NCI-H2029 treated with DMSO at 0.1 percent for 48 hours (cell line): ENCODE measurements at regions not wholly inside any gene's neighbourhood (a gene's known extent, or its start where the extent isn't known, plus 50 kb on each side); places are given as distances from the start of the nearest gene placed in this dataset.

Source experiments
- DNase-seq: peaks from one replicate; lab custom pipeline; 2025; lab: John Stamatoyannopoulos, UW

- no peak for DNase-seq
These were observed 455.3 kb upstream of the NAALADL2 start for GRCh38 chr3:174403831-174404230.

GRCh38 chr3:174408310-174408709, 450.8 kb upstream of the NAALADL2 start:
- no peak for DNase-seq

GRCh38 chr3:174409086-174409743, 449.9 kb upstream of the NAALADL2 start:
- DNase-seq: no peak

GRCh38 chr3:174413062-174413912, 445.8 kb upstream of the NAALADL2 start:
- DNase-seq: no peak

GRCh38 chr3:174414902-174415301, 444.2 kb upstream of the NAALADL2 start:
- no peak for DNase-seq

GRCh38 chr3:174417573-174417972, 441.6 kb upstream of the NAALADL2 start:
- no peak for DNase-seq

- no peak for DNase-seq
These were observed 439.9 kb upstream of the NAALADL2 start for GRCh38 chr3:174419216-174419615.

- no peak for DNase-seq
These were observed 435.2 kb upstream of the NAALADL2 start for GRCh38 chr3:174423936-174424335.

GRCh38 chr3:174424656-174425055, 434.5 kb upstream of the NAALADL2 start:
- DNase-seq: no peak

GRCh38 chr3:174425422-174425821, 433.7 kb upstream of the NAALADL2 start:
- DNase-seq: no peak

GRCh38 chr3:174430986-174431385, 428.1 kb upstream of the NAALADL2 start:
- DNase-seq: no peak

GRCh38 chr3:174431717-174432116, 427.4 kb upstream of the NAALADL2 start:
- DNase-seq: no peak

GRCh38 chr3:174436367-174436766, 422.8 kb upstream of the NAALADL2 start:
- no peak for DNase-seq

- DNase-seq: no peak
These were observed 420.5 kb upstream of the NAALADL2 start for GRCh38 chr3:174438501-174439145.

- no peak for DNase-seq
These were observed 419.5 kb upstream of the NAALADL2 start for GRCh38 chr3:174439331-174440252.

- DNase-seq: peak; percentile 78
These were observed 418.9 kb upstream of the NAALADL2 start for GRCh38 chr3:174440253-174440701.

GRCh38 chr3:174440741-174441587, 418.2 kb upstream of the NAALADL2 start:
- peak; percentile 81 for DNase-seq

GRCh38 chr3:174441588-174442301, 417.4 kb upstream of the NAALADL2 start:
- DNase-seq: peak; percentile 43

- DNase-seq: no peak
These were observed 416.8 kb upstream of the NAALADL2 start for GRCh38 chr3:174442302-174442682.

- no peak for DNase-seq
These were observed 414.7 kb upstream of the NAALADL2 start for GRCh38 chr3:174444391-174444790.
